ENCODE measurements at regions not wholly inside any gene's neighbourhood (a gene's known extent, or its start where the extent isn't known, plus 50 kb on each side); places are given as distances from the start of the nearest gene placed in this dataset.

DNA sequence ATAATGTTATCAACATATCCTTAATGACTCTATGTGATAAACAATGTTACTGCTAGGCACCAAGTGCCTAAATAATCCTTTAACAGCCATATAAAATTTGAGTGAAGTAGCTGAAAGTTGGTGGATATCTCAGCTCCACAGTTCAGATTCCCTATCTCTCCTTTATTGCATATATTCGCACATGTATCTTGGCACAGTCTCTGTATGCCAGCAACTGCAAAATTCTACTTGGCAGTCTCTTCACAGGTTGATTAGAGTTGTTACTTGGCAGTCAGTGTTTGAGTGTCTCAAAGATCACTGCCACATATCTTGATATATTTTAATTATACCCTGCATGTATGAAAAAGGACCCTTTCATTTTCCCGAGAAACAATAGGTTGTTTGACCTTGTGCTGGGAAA, 879.3 kb downstream of the OLFM4 start:
- H3K36me3 ChIP-seq (ENCODE audit: control insufficient read depth in 4 of 4, insufficient read depth in 4 of 4, low read length in 4 of 4), result no peaks in the 10 kb centered on the region
- WGBS, 2 donors, result 72 to 81% methylated on average over 2 of the region's 2 CpGs
- peaks cover 0 to 4% (median 0%) of the 10 kb centered on the region in 5 donors for H3K4me1 ChIP-seq (ENCODE audit: control insufficient read depth in 5 of 5, insufficient read depth in 5 of 5, low read length in 5 of 5)
- no peak overlapping the region for H3K4me3 ChIP-seq
- H3K9ac ChIP-seq (ENCODE audit: insufficient read depth in 1 of 2, low read length in 2 of 2), result no peak overlapping the region
- no peaks in the 10 kb centered on the region for H3K9me3 ChIP-seq (ENCODE audit: control insufficient read depth in 4 of 4, insufficient read depth in 3 of 4, low read length in 3 of 4)
- TF ChIP-seq, protein P1, sequence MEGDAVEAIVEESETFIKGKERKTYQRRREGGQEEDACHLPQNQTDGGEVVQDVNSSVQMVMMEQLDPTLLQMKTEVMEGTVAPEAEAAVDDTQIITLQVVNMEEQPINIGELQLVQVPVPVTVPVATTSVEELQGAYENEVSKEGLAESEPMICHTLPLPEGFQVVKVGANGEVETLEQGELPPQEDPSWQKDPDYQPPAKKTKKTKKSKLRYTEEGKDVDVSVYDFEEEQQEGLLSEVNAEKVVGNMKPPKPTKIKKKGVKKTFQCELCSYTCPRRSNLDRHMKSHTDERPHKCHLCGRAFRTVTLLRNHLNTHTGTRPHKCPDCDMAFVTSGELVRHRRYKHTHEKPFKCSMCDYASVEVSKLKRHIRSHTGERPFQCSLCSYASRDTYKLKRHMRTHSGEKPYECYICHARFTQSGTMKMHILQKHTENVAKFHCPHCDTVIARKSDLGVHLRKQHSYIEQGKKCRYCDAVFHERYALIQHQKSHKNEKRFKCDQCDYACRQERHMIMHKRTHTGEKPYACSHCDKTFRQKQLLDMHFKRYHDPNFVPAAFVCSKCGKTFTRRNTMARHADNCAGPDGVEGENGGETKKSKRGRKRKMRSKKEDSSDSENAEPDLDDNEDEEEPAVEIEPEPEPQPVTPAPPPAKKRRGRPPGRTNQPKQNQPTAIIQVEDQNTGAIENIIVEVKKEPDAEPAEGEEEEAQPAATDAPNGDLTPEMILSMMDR (IDR thresholded peaks at IDR 0.05; ENCODE audit: control extremely low read depth, extremely low read depth), result no peak
- ATAC-seq (ENCODE audit: insufficient read depth, low FRiP score), result no peak
- H3K27me3 ChIP-seq (ENCODE audit: control insufficient read depth in 3 of 3, insufficient read depth in 3 of 3, low read length in 2 of 3), result no peaks in the 10 kb centered on the region
- no peak overlapping the region for H3K27ac ChIP-seq (ENCODE audit: low read depth in 1 of 2, low read length in 1 of 2)
- DNase-seq, result no peak

DNA sequence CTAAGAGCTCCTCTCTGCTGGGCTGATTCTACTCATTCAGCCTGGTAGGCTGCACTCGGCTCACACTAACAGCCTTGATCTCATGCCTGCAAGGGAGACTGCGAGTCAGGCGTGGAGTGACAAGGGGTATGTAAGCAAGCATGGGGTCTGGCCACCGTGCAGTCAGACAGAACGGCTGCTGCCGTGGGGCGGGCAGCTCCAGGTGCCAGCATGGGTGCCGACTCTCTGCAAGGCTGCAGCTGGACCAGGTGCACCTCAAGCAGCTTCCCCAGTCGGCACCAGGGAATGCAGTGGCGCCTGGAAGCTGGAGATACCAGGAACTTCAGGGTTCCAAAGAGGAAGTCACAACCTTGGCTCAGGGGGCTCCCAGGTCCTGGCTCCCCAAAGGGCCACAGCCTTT, 892.3 kb downstream of the OLFM4 start:
- no peaks in the 10 kb centered on the region for H3K4me1 ChIP-seq (ENCODE audit: control insufficient read depth in 5 of 5, insufficient read depth in 5 of 5, low read length in 5 of 5)
- WGBS, 2 donors, result 87 to 90% methylated on average over 10 of the region's 10 CpGs
- no peaks in the 10 kb centered on the region for H3K27me3 ChIP-seq (ENCODE audit: control insufficient read depth in 3 of 3, insufficient read depth in 3 of 3, low read length in 2 of 3)
- H3K9ac ChIP-seq (ENCODE audit: insufficient read depth in 1 of 2, low read length in 2 of 2), result no peak overlapping the region
- no peaks in the 10 kb centered on the region for H3K9me3 ChIP-seq (ENCODE audit: control insufficient read depth in 4 of 4, insufficient read depth in 3 of 4, low read length in 3 of 4)
- H3K27ac ChIP-seq (ENCODE audit: low read depth in 1 of 2, low read length in 1 of 2), result no peak overlapping the region
- H3K4me3 ChIP-seq, result no peak overlapping the region
- DNase-seq, result no peak
- no peak for ATAC-seq (ENCODE audit: insufficient read depth, low FRiP score)
- TF ChIP-seq, protein P1 (IDR thresholded peaks at IDR 0.05; ENCODE audit: control extremely low read depth, extremely low read depth), result no peak
- H3K36me3 ChIP-seq (ENCODE audit: control insufficient read depth in 4 of 4, insufficient read depth in 4 of 4, low read length in 4 of 4), result no peaks in the 10 kb centered on the region

DNA sequence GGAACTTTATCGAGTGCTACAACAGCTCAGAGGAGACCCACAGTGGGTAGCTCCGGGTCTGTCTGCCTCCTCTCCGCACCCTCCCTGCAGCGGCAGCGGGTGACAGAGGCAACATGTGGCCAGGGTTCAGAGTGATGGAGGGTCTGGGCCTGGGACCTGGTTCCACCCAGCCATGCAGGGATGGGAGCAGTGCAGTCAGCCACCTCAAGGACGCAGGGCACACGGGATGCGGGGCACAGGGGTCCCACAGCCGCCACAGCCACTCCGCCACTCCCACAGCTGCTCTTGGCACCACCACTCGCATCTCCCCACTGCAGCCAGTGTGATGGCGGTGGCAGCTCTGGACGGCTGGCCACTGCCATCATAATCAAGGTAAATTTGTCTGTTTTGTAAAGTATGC, 892.9 kb downstream of the OLFM4 start:
- WGBS, 2 donors, result 86% methylated on average over 13 of the region's 13 CpGs
- Histone ChIP-seq H3K36me3 (ENCODE audit: control insufficient read depth in 4 of 4, insufficient read depth in 4 of 4, low read length in 4 of 4) (no peaks in the 10 kb centered on the region), H3K27ac (ENCODE audit: low read depth in 1 of 2, low read length in 1 of 2) (no peak overlapping the region), H3K27me3 (ENCODE audit: control insufficient read depth in 3 of 3, insufficient read depth in 3 of 3, low read length in 2 of 3) (no peaks in the 10 kb centered on the region), H3K4me1 (ENCODE audit: control insufficient read depth in 5 of 5, insufficient read depth in 5 of 5, low read length in 5 of 5) (no peaks in the 10 kb centered on the region), H3K9me3 (ENCODE audit: control insufficient read depth in 4 of 4, insufficient read depth in 3 of 4, low read length in 3 of 4) (no peaks in the 10 kb centered on the region), H3K4me3 (no peak overlapping the region), H3K9ac (ENCODE audit: insufficient read depth in 1 of 2, low read length in 2 of 2) (no peak overlapping the region)
- TF ChIP-seq, protein P1 (IDR thresholded peaks at IDR 0.05; ENCODE audit: control extremely low read depth, extremely low read depth), result no peak
- DNase-seq, result no peak
- ATAC-seq (ENCODE audit: insufficient read depth, low FRiP score), result no peak

DNA sequence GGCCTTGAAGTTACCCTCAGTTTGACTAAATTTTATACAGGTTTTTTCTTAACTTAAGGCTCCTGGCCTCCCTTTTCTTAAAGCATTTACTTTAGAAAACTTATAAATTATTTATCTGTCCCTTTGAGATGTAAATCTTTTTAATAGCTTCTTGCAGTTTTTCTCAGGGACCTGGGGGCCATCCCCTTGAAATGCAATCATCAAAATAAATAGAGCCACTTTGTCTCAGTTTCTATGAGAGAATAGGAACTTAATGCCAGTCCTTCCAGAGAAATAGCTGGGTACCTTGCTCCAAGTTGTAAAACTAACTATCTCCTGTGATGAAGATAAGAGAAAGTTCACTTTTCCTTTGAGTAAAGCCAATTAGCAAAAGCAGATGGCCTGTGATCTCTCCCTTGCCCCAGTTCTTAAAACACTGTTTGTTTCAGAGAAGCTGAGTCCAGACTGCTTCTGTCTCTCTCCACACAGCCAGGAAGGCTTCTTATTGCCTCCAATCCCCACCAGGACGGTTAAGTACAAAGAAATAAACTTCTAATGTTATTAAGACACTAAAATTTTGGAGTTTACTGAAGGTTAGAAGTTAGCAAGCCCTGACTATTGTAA, 913.1 kb downstream of the OLFM4 start:
- Histone ChIP-seq H3K36me3 (ENCODE audit: control insufficient read depth in 4 of 4, insufficient read depth in 4 of 4, low read length in 4 of 4) (no peaks in the 10 kb centered on the region), H3K27ac (ENCODE audit: low read depth in 1 of 2, low read length in 1 of 2) (no peak overlapping the region), H3K4me1 (ENCODE audit: control insufficient read depth in 5 of 5, insufficient read depth in 5 of 5, low read length in 5 of 5) (no peaks in the 10 kb centered on the region), H3K9me3 (ENCODE audit: control insufficient read depth in 4 of 4, insufficient read depth in 3 of 4, low read length in 3 of 4) (no peaks in the 10 kb centered on the region), H3K27me3 (ENCODE audit: control insufficient read depth in 3 of 3, insufficient read depth in 3 of 3, low read length in 2 of 3) (no peaks in the 10 kb centered on the region), H3K4me3 (no peak overlapping the region), H3K9ac (ENCODE audit: insufficient read depth in 1 of 2, low read length in 2 of 2) (no peak overlapping the region)
- no peak for DNase-seq
- TF ChIP-seq, protein P1 (IDR thresholded peaks at IDR 0.05; ENCODE audit: control extremely low read depth, extremely low read depth), result no peak
- WGBS, 2 donors, result 22 to 25% methylated on average over 1 of the region's 1 CpG
- ATAC-seq (ENCODE audit: insufficient read depth, low FRiP score), result no peak
